B cell (primary cell): ENCODE measurements at regions not wholly inside any gene's neighbourhood (a gene's known extent, or its start where the extent isn't known, plus 50 kb on each side); places are given as distances from the start of the nearest gene placed in this dataset.

Source experiments
- ATAC-seq: fragments of 200-7000 bp; cut with Tn5 transposase; one replicate; pipeline ENCODE4 v1.10.0; 2021; ENCODE audit warnings: low read depth, mild to moderate bottlenecking, moderate number of reproducible peaks, moderate library complexity
- CTCF ChIA-PET: fragments of 350-600 bp; sonication (Branson Sonifier 250); formaldehyde crosslinking; loops from one replicate; lab custom pipeline; 2021; ENCODE audit warnings: antibody characterized with exemption, inconsistent platforms; lab: Charles Lee
- POLR2A ChIA-PET: fragments of 350-600 bp; sonication (Branson Sonifier 250); formaldehyde crosslinking; loops from one replicate; lab custom pipeline; 2021; ENCODE audit warnings: antibody characterized with exemption; lab: Charles Lee
- DNase-seq: peaks from one replicate; pipeline ENCODE4 v3.0.0; 2013
- H2AFZ ChIP-seq: 2 replicates; pipeline ENCODE4 v1.6.1; 2012; ENCODE audit warnings: mild to moderate bottlenecking, low read depth, low read length; ENCODE audit not compliant: insufficient read depth, poor library complexity, severe bottlenecking
- H3K27ac ChIP-seq, 2 donors: 1 replicate in 1 of 2; 2 replicates in 1 of 2; pipeline ENCODE4 v1.5.1; 2012 to 2013; ENCODE audit warnings: low read length in 2 of 2, mild to moderate bottlenecking in 2 of 2, moderate library complexity in 1 of 2
- H3K27me3 ChIP-seq, 4 experiments: fragments of 200-600 bp in 1 of 4; sonication (generic) in 1 of 4; replicated peaks in 1 of 4; 1 replicate in 2 of 4; 2 replicates in 2 of 4; pipeline versions ENCODE4 v1.6.1 to v1.7.0; 2013 to 2016; ENCODE audit warnings: low read length in 3 of 4, mild to moderate bottlenecking in 2 of 4, mixed read lengths in 1 of 4, moderate library complexity in 1 of 4; ENCODE audit not compliant: insufficient read depth in 4 of 4, control insufficient read depth in 3 of 4; ENCODE audit errors: control extremely low read depth in 1 of 4
- H3K36me3 ChIP-seq, 2 experiments: replicated peaks in 1 of 2; 1 replicate in 1 of 2; 2 replicates in 1 of 2; pipeline versions ENCODE4 v1.6.1 to v1.7.1; 2013; ENCODE audit warnings: low read length in 1 of 2; ENCODE audit not compliant: insufficient read depth in 2 of 2, control insufficient read depth in 1 of 2; ENCODE audit errors: control extremely low read depth in 1 of 2, extremely low read depth in 1 of 2
- H3K4me1 ChIP-seq, 2 donors: fragments of 200-600 bp in 1 of 2; sonication (generic) in 1 of 2; 1 replicate in 1 of 2; 2 replicates in 1 of 2; pipeline versions ENCODE4 v1.5.1 to v1.6.1; 2013 to 2017; ENCODE audit warnings: low read length in 2 of 2; ENCODE audit not compliant: control insufficient read depth in 2 of 2, insufficient read depth in 2 of 2
- H3K4me2 ChIP-seq: replicated peaks from 2 replicates; pipeline ENCODE3; 2012; ENCODE audit warnings: mild to moderate bottlenecking, low read depth, low read length; ENCODE audit not compliant: poor library complexity, severe bottlenecking
- H3K4me3 ChIP-seq, 5 experiments: fragments of 200-600 bp in 1 of 5; sonication (generic) in 1 of 5; 1 replicate in 3 of 5; 2 replicates in 2 of 5; pipeline versions ENCODE4 v1.5.1 to v1.7.0; 2011 to 2016; ENCODE audit warnings: low read length in 4 of 5, mild to moderate bottlenecking in 4 of 5, low read depth in 2 of 5, control low read depth in 1 of 5, moderate library complexity in 1 of 5; ENCODE audit not compliant: insufficient read depth in 1 of 5; ENCODE audit errors: control extremely low read depth in 1 of 5, extremely low read depth in 1 of 5
- H3K79me2 ChIP-seq: fragments of 200-600 bp; sonication (generic); one replicate; pipeline ENCODE4 v1.6.0; 2016; ENCODE audit warnings: low read length; ENCODE audit not compliant: control insufficient read depth, insufficient read depth
- H3K9ac ChIP-seq: fragments of 200-600 bp; sonication (generic); 2 replicates; pipeline ENCODE4 v1.6.1; 2017; ENCODE audit warnings: mild to moderate bottlenecking, low read length, moderate library complexity
- H3K9me3 ChIP-seq, 3 donors: one replicate each; pipeline versions ENCODE4 v1.6.1 to v1.7.1; 2013; ENCODE audit warnings: low read length in 2 of 3; ENCODE audit not compliant: control insufficient read depth in 2 of 3, insufficient read depth in 1 of 3; ENCODE audit errors: control extremely low read depth in 1 of 3
- H4K20me1 ChIP-seq: 2 replicates; pipeline ENCODE4 v1.6.0; 2012; ENCODE audit warnings: mild to moderate bottlenecking, low read length; ENCODE audit not compliant: insufficient read depth, control insufficient read depth, poor library complexity, severe bottlenecking
- H3K27ac Mint-ChIP-seq: one replicate; pipeline ENCODE4 v1.8.0; 2021; ENCODE audit warnings: mixed read lengths
- H3K27me3 Mint-ChIP-seq: one replicate; pipeline ENCODE4 v1.8.0; 2021; ENCODE audit warnings: mixed read lengths
- H3K4me1 Mint-ChIP-seq: one replicate; pipeline ENCODE4 v1.8.0; 2021; ENCODE audit warnings: mixed read lengths
- H3K4me3 Mint-ChIP-seq: one replicate; pipeline ENCODE4 v1.8.0; 2021; ENCODE audit warnings: mixed read lengths
- H3K9me3 Mint-ChIP-seq: one replicate; pipeline ENCODE4 v1.8.0; 2022; ENCODE audit warnings: mixed read lengths; ENCODE audit not compliant: insufficient read depth
- CTCF ChIP-seq: fragments of 200-600 bp; IDR thresholded peaks from one replicate; pipeline ENCODE4 v1.8.0; 2022; ENCODE audit warnings: antibody characterized with exemption, mild to moderate bottlenecking
- EZH2 ChIP-seq: IDR thresholded peaks from 2 replicates; pipeline ENCODE4 v1.6.1; 2012; ENCODE audit warnings: borderline replicate concordance, low read depth, mild to moderate bottlenecking, moderate library complexity, low read length; ENCODE audit not compliant: insufficient read depth, poor library complexity, severe bottlenecking
- WGBS: methylation state at CpG from one replicate; pipeline ENCODE4 v1.1.5; 2013; ENCODE audit warnings: missing lambda C conversion rate; ENCODE audit not compliant: insufficient coverage; 5-methylcytosine and 5-hydroxymethylcytosine counted together
- intact Hi-C: fragments of 100-400 bp; cut with micrococcal nuclease; formaldehyde crosslinking; loops from one replicate; pipeline ENCODE4 v1.10.0; 2022

GRCh38 chr2:132276571-132276981 is 114.8 kb upstream of the ANKRD30BL start:
- H3K36me3 ChIP-seq: no peaks in the 10 kb centered on the region
- no peaks in the 10 kb centered on the region for H3K79me2 ChIP-seq
- no peak overlapping the region for H3K9ac ChIP-seq
- no peak overlapping the region for H3K4me2 ChIP-seq
- 69% methylated on average over 3 of the region's 10 CpGs for WGBS
- H3K9me3 ChIP-seq: peaks cover 0 to 37% (median 0%) of the 10 kb centered on the region in 3 donors
- H3K4me3 Mint-ChIP-seq: no peak overlapping the region
- peaks cover 2% of the 10 kb centered on the region for H3K27me3 Mint-ChIP-seq
- H3K27ac ChIP-seq: no peak overlapping the region
- intact Hi-C loops: no loop called here
- peaks cover 6% of the 10 kb centered on the region for H3K9me3 Mint-ChIP-seq
- no peak overlapping the region for H3K4me3 ChIP-seq
- ATAC-seq (no peak), DNase-seq (no peak)
- no peaks in the 10 kb centered on the region for H3K27me3 ChIP-seq
- no peak for TF ChIP-seq EZH2
- H3K4me1 Mint-ChIP-seq: no peaks in the 10 kb centered on the region
- no peak overlapping the region for H3K27ac Mint-ChIP-seq
- no peaks in the 10 kb centered on the region for H4K20me1 ChIP-seq
- POLR2A ChIA-PET: no interaction called here
- H3K4me1 ChIP-seq: no peaks in the 10 kb centered on the region
- CTCF ChIA-PET: no interaction called here
- H2AFZ ChIP-seq: no peak overlapping the region

GRCh38 chr2:132278267-132278666 is 116.5 kb upstream of the ANKRD30BL start:
- H3K4me3 ChIP-seq: no peak overlapping the region
- DNase-seq (no peak), ATAC-seq (no peak)
- H3K9me3 ChIP-seq: peaks cover 0 to 36% (median 0%) of the 10 kb centered on the region in 3 donors
- H3K27ac Mint-ChIP-seq: no peak overlapping the region
- H3K4me1 Mint-ChIP-seq: no peaks in the 10 kb centered on the region
- H3K4me3 Mint-ChIP-seq: no peak overlapping the region
- no peak for TF ChIP-seq EZH2
- TF ChIP-seq CTCF: no peak
- H3K27ac ChIP-seq: no peak overlapping the region
- no peaks in the 10 kb centered on the region for H3K27me3 ChIP-seq
- WGBS: 88% methylated on average over 23 of the region's 23 CpGs
- no peak overlapping the region for H3K4me2 ChIP-seq
- no peaks in the 10 kb centered on the region for H3K4me1 ChIP-seq
- ChIA-PET CTCF (no interaction called here), POLR2A (no interaction called here)
- H3K79me2 ChIP-seq: no peaks in the 10 kb centered on the region
- H4K20me1 ChIP-seq: no peaks in the 10 kb centered on the region
- H3K27me3 Mint-ChIP-seq: peaks cover 8% of the 10 kb centered on the region
- H3K9me3 Mint-ChIP-seq: peaks cover 6% of the 10 kb centered on the region
- H2AFZ ChIP-seq: no peak overlapping the region
- H3K36me3 ChIP-seq: no peaks in the 10 kb centered on the region
- intact Hi-C loops: no loop called here
- no peak overlapping the region for H3K9ac ChIP-seq
